H1 (cell line): ENCODE measurements at regions not wholly inside any gene's neighbourhood (a gene's known extent, or its start where the extent isn't known, plus 50 kb on each side); places are given as distances from the start of the nearest gene placed in this dataset.

Experiments used
- CEBPB ChIP-seq: IDR thresholded peaks from 2 replicates; pipeline ENCODE4 v1.6.1; 2012; ENCODE audit warnings: low read depth, low read length
- EGR1 ChIP-seq: IDR thresholded peaks from 2 replicates; pipeline ENCODE4 v1.6.1; 2011; ENCODE audit warnings: low read depth, low read length, borderline replicate concordance
- HDAC6 ChIP-seq: IDR thresholded peaks from one replicate; pipeline ENCODE4 v1.7.1; 2012; ENCODE audit warnings: low read depth, mild to moderate bottlenecking, inconsistent platforms, low read length, moderate library complexity
- KDM1A ChIP-seq: fragments of 200-600, 300-600 bp; sonication (generic); IDR thresholded peaks from 2 replicates; pipeline ENCODE4 v1.7.1; 2016; ENCODE audit warnings: mild to moderate bottlenecking, low read length, borderline replicate concordance
- POLR2AphosphoS5 ChIP-seq: IDR thresholded peaks from 2 replicates; pipeline ENCODE4 v1.6.1; 2011; ENCODE audit warnings: low read depth, low read length
- RAD21 ChIP-seq, 2 experiments: IDR thresholded peaks in 1 of 2; conservative IDR thresholded peaks in 1 of 2; 2 replicates each; pipeline ENCODE4 v1.6.1; 2011; ENCODE audit warnings: low read depth in 2 of 2, low read length in 2 of 2, improper control_type of control experiment in 1 of 2, inconsistent platforms in 1 of 2, mild to moderate bottlenecking in 1 of 2, moderate library complexity in 1 of 2
- YY1 ChIP-seq: IDR thresholded peaks from 2 replicates; pipeline ENCODE4 v1.6.1; 2011; ENCODE audit warnings: low read depth, mild to moderate bottlenecking, low read length
- ZNF274 ChIP-seq: IDR thresholded peaks from 2 replicates; pipeline ENCODE4 v1.7.0; 2012; ENCODE audit warnings: low read length, borderline replicate concordance; ENCODE audit errors: extremely low read depth
- TF ChIP-seq, protein P1 (sequence below), 3 experiments: IDR thresholded peaks; 1 replicate in 2 of 3; 2 replicates in 1 of 3; pipeline versions ENCODE4 v1.5.1 to v1.6.1; 2011; ENCODE audit warnings: low read length in 3 of 3, mild to moderate bottlenecking in 3 of 3, inconsistent platforms in 2 of 3, low read depth in 1 of 3, moderate library complexity in 1 of 3; ENCODE audit not compliant: insufficient read depth in 1 of 3; ENCODE audit errors: control extremely low read depth in 1 of 3

GRCh38 chr5:77908787-77909186 lies 132.6 kb upstream of the TBCA start:
- TF ChIP-seq ZNF274 (no peak), YY1 (no peak), KDM1A (no peak), RAD21 (IDR thresholded peaks at IDR 0.05 in 1 of 2, conservative IDR thresholded peaks at IDR 0.05 in 1 of 2; ENCODE audit: low read depth in 2 of 2, low read length in 2 of 2) (no peak), HDAC6 (no peak), EGR1 (no peak), POLR2AphosphoS5 (no peak), CEBPB (no peak)
- TF ChIP-seq, protein P1, sequence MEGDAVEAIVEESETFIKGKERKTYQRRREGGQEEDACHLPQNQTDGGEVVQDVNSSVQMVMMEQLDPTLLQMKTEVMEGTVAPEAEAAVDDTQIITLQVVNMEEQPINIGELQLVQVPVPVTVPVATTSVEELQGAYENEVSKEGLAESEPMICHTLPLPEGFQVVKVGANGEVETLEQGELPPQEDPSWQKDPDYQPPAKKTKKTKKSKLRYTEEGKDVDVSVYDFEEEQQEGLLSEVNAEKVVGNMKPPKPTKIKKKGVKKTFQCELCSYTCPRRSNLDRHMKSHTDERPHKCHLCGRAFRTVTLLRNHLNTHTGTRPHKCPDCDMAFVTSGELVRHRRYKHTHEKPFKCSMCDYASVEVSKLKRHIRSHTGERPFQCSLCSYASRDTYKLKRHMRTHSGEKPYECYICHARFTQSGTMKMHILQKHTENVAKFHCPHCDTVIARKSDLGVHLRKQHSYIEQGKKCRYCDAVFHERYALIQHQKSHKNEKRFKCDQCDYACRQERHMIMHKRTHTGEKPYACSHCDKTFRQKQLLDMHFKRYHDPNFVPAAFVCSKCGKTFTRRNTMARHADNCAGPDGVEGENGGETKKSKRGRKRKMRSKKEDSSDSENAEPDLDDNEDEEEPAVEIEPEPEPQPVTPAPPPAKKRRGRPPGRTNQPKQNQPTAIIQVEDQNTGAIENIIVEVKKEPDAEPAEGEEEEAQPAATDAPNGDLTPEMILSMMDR (IDR thresholded peaks at IDR 0.05; ENCODE audit: control extremely low read depth in 1 of 3, insufficient read depth in 1 of 3, low read depth in 1 of 3, low read length in 3 of 3) = no peak
